ENCODE measurements at regions not wholly inside any gene's neighbourhood (a gene's known extent, or its start where the extent isn't known, plus 50 kb on each side); places are given as distances from the start of the nearest gene placed in this dataset.

DNA sequence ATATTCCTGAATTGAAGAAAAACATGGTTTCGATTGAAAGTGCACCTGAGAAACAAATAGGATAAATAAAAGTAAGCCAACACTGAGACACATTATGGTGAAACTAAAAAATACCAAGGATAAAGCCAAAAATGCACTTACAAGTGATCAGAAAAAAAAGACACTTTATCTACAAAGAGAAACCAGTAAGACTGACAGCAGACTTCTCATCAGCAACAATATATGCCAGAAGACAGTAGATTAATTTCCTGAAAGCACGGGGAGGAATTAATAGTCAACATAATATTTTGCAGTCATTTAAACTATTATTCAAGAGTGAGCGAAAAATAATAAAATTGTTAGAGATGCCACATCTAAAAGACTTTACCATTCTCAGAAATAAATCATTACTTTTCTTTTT is 172.7 kb upstream of the MAST4 start:
- H3K4me1 ChIP-seq (ENCODE audit: control insufficient read depth in 4 of 4, insufficient read depth in 4 of 4, low read length in 3 of 4): no peaks in the 10 kb centered on the region
- H3K27me3 ChIP-seq (ENCODE audit: control insufficient read depth in 4 of 4, insufficient read depth in 4 of 4, low read length in 3 of 4): no peaks in the 10 kb centered on the region
- peaks cover 0 to 7% (median under 1%) of the 10 kb centered on the region in 4 donors for H3K9me3 ChIP-seq (ENCODE audit: control insufficient read depth in 4 of 4, low read length in 3 of 4)
- H3K36me3 ChIP-seq (ENCODE audit: control insufficient read depth in 4 of 4, insufficient read depth in 3 of 4, low read depth in 1 of 4, low read length in 3 of 4): no peaks in the 10 kb centered on the region
- DNase-seq (ENCODE audit: low spot score): no peak
- H3K9ac ChIP-seq (ENCODE audit: low read depth in 1 of 2, low read length in 2 of 2): no peak overlapping the region
- no peak overlapping the region for H3K4me3 ChIP-seq (ENCODE audit: low read depth in 1 of 3, low read length in 3 of 3)
- H3K27ac ChIP-seq (ENCODE audit: low read depth in 1 of 2, low read length in 2 of 2): no peak overlapping the region
- TF ChIP-seq NR2F2 (IDR thresholded peaks at IDR 0.05) (no peak), YY1 (IDR thresholded peaks at IDR 0.05) (no peak), RAD21 (IDR thresholded peaks at IDR 0.05) (no peak), TAF1 (conservative IDR thresholded peaks at IDR 0.05) (no peak), HNF4A (conservative IDR thresholded peaks at IDR 0.05) (no peak), SP1 (IDR thresholded peaks at IDR 0.05) (no peak), FOXA2 (IDR thresholded peaks at IDR 0.05) (no peak), HNF4G (IDR thresholded peaks at IDR 0.05) (no peak), GABPA (IDR thresholded peaks at IDR 0.05 in 1 of 2, conservative IDR thresholded peaks at IDR 0.05 in 1 of 2) (no peak), FOXA1 (IDR thresholded peaks at IDR 0.05) (no peak), EGR1 (IDR thresholded peaks at IDR 0.05; ENCODE audit: low read depth in 2 of 2) (no peak), RXRA (IDR thresholded peaks at IDR 0.05) (no peak)
- TF ChIP-seq, protein P1, sequence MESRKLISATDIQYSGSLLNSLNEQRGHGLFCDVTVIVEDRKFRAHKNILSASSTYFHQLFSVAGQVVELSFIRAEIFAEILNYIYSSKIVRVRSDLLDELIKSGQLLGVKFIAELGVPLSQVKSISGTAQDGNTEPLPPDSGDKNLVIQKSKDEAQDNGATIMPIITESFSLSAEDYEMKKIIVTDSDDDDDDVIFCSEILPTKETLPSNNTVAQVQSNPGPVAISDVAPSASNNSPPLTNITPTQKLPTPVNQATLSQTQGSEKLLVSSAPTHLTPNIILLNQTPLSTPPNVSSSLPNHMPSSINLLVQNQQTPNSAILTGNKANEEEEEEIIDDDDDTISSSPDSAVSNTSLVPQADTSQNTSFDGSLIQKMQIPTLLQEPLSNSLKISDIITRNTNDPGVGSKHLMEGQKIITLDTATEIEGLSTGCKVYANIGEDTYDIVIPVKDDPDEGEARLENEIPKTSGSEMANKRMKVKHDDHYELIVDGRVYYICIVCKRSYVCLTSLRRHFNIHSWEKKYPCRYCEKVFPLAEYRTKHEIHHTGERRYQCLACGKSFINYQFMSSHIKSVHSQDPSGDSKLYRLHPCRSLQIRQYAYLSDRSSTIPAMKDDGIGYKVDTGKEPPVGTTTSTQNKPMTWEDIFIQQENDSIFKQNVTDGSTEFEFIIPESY (IDR thresholded peaks at IDR 0.05): no peak
- TF ChIP-seq, protein P2, sequence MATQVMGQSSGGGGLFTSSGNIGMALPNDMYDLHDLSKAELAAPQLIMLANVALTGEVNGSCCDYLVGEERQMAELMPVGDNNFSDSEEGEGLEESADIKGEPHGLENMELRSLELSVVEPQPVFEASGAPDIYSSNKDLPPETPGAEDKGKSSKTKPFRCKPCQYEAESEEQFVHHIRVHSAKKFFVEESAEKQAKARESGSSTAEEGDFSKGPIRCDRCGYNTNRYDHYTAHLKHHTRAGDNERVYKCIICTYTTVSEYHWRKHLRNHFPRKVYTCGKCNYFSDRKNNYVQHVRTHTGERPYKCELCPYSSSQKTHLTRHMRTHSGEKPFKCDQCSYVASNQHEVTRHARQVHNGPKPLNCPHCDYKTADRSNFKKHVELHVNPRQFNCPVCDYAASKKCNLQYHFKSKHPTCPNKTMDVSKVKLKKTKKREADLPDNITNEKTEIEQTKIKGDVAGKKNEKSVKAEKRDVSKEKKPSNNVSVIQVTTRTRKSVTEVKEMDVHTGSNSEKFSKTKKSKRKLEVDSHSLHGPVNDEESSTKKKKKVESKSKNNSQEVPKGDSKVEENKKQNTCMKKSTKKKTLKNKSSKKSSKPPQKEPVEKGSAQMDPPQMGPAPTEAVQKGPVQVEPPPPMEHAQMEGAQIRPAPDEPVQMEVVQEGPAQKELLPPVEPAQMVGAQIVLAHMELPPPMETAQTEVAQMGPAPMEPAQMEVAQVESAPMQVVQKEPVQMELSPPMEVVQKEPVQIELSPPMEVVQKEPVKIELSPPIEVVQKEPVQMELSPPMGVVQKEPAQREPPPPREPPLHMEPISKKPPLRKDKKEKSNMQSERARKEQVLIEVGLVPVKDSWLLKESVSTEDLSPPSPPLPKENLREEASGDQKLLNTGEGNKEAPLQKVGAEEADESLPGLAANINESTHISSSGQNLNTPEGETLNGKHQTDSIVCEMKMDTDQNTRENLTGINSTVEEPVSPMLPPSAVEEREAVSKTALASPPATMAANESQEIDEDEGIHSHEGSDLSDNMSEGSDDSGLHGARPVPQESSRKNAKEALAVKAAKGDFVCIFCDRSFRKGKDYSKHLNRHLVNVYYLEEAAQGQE (IDR thresholded peaks at IDR 0.05): no peak
- TF ChIP-seq, protein P3, sequence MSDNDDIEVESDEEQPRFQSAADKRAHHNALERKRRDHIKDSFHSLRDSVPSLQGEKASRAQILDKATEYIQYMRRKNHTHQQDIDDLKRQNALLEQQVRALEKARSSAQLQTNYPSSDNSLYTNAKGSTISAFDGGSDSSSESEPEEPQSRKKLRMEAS (IDR thresholded peaks at IDR 0.05): no peak
- TF ChIP-seq, protein P4, sequence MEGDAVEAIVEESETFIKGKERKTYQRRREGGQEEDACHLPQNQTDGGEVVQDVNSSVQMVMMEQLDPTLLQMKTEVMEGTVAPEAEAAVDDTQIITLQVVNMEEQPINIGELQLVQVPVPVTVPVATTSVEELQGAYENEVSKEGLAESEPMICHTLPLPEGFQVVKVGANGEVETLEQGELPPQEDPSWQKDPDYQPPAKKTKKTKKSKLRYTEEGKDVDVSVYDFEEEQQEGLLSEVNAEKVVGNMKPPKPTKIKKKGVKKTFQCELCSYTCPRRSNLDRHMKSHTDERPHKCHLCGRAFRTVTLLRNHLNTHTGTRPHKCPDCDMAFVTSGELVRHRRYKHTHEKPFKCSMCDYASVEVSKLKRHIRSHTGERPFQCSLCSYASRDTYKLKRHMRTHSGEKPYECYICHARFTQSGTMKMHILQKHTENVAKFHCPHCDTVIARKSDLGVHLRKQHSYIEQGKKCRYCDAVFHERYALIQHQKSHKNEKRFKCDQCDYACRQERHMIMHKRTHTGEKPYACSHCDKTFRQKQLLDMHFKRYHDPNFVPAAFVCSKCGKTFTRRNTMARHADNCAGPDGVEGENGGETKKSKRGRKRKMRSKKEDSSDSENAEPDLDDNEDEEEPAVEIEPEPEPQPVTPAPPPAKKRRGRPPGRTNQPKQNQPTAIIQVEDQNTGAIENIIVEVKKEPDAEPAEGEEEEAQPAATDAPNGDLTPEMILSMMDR (IDR thresholded peaks at IDR 0.05; ENCODE audit: low read depth, low read length, missing input control): no peak
- TF ChIP-seq, protein P5, sequence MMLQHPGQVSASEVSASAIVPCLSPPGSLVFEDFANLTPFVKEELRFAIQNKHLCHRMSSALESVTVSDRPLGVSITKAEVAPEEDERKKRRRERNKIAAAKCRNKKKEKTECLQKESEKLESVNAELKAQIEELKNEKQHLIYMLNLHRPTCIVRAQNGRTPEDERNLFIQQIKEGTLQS (IDR thresholded peaks at IDR 0.05): no peak
- WGBS: 88% methylated on average over 3 of the region's 3 CpGs

DNA sequence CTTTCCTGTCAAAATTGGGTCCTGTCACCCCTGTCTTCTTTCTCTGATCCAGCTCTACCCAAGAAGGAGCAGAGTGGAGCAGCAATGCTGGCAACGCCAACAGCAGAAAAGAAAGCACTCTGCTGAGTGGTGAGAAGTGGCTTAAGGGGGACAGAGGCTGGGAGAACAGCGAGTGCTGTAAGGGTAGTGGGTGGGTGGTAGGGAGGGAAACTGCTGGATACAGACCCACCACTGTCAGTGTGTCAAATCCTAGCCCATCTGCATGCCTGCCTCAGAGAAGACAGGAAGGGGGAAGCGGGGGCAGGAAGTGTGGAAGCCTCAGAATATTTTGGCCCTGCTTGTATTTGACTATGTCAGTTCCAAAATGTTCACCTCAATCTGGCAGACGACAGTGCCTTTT is 170.4 kb upstream of the MAST4 start:
- WGBS: 67% methylated on average over 4 of the region's 4 CpGs
- DNase-seq (ENCODE audit: low spot score): no peak
- H3K27me3 ChIP-seq (ENCODE audit: control insufficient read depth in 4 of 4, insufficient read depth in 4 of 4, low read length in 3 of 4): no peaks in the 10 kb centered on the region
- no peak overlapping the region for H3K9ac ChIP-seq (ENCODE audit: low read depth in 1 of 2, low read length in 2 of 2)
- no peaks in the 10 kb centered on the region for H3K4me1 ChIP-seq (ENCODE audit: control insufficient read depth in 4 of 4, insufficient read depth in 4 of 4, low read length in 3 of 4)
- H3K4me3 ChIP-seq (ENCODE audit: low read depth in 1 of 3, low read length in 3 of 3): no peak overlapping the region
- no peak overlapping the region for H3K27ac ChIP-seq (ENCODE audit: low read depth in 1 of 2, low read length in 2 of 2)
- H3K9me3 ChIP-seq (ENCODE audit: control insufficient read depth in 4 of 4, low read length in 3 of 4): peaks cover 0 to 7% (median under 1%) of the 10 kb centered on the region in 4 donors
- no peaks in the 10 kb centered on the region for H3K36me3 ChIP-seq (ENCODE audit: control insufficient read depth in 4 of 4, insufficient read depth in 3 of 4, low read depth in 1 of 4, low read length in 3 of 4)
- TF ChIP-seq, protein P4 (IDR thresholded peaks at IDR 0.05; ENCODE audit: low read depth, low read length, missing input control): no peak
- TF ChIP-seq, protein P1 (IDR thresholded peaks at IDR 0.05): no peak
- TF ChIP-seq, protein P2 (IDR thresholded peaks at IDR 0.05): no peak

All from liver (tissue), 8 donors.